BLaER1 treated with 17β-estradiol and CSF1 and Interleukin-3, amounts not matched to agents 10 nM and 100 nM (cell line): ENCODE measurements at regions not wholly inside any gene's neighbourhood (a gene's known extent, or its start where the extent isn't known, plus 50 kb on each side); places are given as distances from the start of the nearest gene placed in this dataset.

ENCODE experiments used
- H3K27ac ChIP-seq, 11 experiments: shearing (Covaris generic); formaldehyde crosslinking; 2 replicates each; pipeline ENCODE4 v1.8.1; 2022
- H3K27me3 ChIP-seq, 11 experiments: shearing (Covaris generic); formaldehyde crosslinking; 2 replicates each; pipeline ENCODE4 v1.8.1; 2022
- H3K36me3 ChIP-seq, 11 experiments: shearing (Covaris generic); formaldehyde crosslinking; 2 replicates each; pipeline ENCODE4 v1.8.1; 2022
- H3K4me1 ChIP-seq, 10 experiments: shearing (Covaris generic); formaldehyde crosslinking; 2 replicates each; pipeline ENCODE4 v1.8.1; 2022
- H3K4me2 ChIP-seq, 11 experiments: shearing (Covaris generic); formaldehyde crosslinking; 2 replicates each; pipeline ENCODE4 v1.8.1; 2022
- H3K4me3 ChIP-seq, 10 experiments: shearing (Covaris generic); formaldehyde crosslinking; 2 replicates each; pipeline ENCODE4 v1.8.1; 2022
- H3K9ac ChIP-seq, 11 experiments: shearing (Covaris generic); formaldehyde crosslinking; 2 replicates each; pipeline ENCODE4 v1.8.1; 2022
- H3K9me3 ChIP-seq, 11 experiments: shearing (Covaris generic); formaldehyde crosslinking; replicated peaks in 1 of 11; 2 replicates each; pipeline ENCODE4 v1.8.1; 2022
- H4K20me1 ChIP-seq, 11 experiments: shearing (Covaris generic); formaldehyde crosslinking; 2 replicates each; pipeline ENCODE4 v1.8.1; 2022
- Cebpa-rat ChIP-seq, 11 experiments: shearing (Covaris generic); IDR thresholded peaks; 2 replicates each; pipeline ENCODE4 v1.8.1; 2022

- H3K4me2 ChIP-seq: no peak overlapping the region
- H3K4me1 ChIP-seq: no peaks in the 10 kb centered on the region
- H3K36me3 ChIP-seq: no peaks in the 10 kb centered on the region
Measured at GRCh38 chr3:150073513-150073912, 102.8 kb upstream of the PFN2 start.

GRCh38 chr3:150073031-150073430 is 102.3 kb upstream of the PFN2 start:
- no peak overlapping the region for H3K4me3 ChIP-seq
- H3K9ac ChIP-seq: no peak overlapping the region
- no peak for TF ChIP-seq Cebpa-rat (IDR thresholded peaks at IDR 0.05)
- H4K20me1 ChIP-seq: no peaks in the 10 kb centered on the region
- no peaks in the 10 kb centered on the region for H3K4me1 ChIP-seq
- no peak overlapping the region for H3K4me2 ChIP-seq
- H3K27ac ChIP-seq: no peak overlapping the region
- peaks cover 9 to 20% (median 15%) of the 10 kb centered on the region in 11 experiments; a peak in 21 of 22 replicates for H3K9me3 ChIP-seq
- no peaks in the 10 kb centered on the region for H3K36me3 ChIP-seq
- no peaks in the 10 kb centered on the region for H3K27me3 ChIP-seq

More at GRCh38 chr3:150073513-150073912, 102.8 kb upstream of the PFN2 start:
- H3K9me3 ChIP-seq: peaks cover 9 to 20% (median 15%) of the 10 kb centered on the region in 11 experiments; a peak in 21 of 22 replicates
- no peaks in the 10 kb centered on the region for H4K20me1 ChIP-seq
- H3K4me3 ChIP-seq: no peak overlapping the region
- no peak overlapping the region for H3K9ac ChIP-seq
- no peak overlapping the region for H3K27ac ChIP-seq
- no peaks in the 10 kb centered on the region for H3K27me3 ChIP-seq
- no peak for TF ChIP-seq Cebpa-rat (IDR thresholded peaks at IDR 0.05)

GRCh38 chr3:150072576-150072975 is 101.9 kb upstream of the PFN2 start:
- Histone ChIP-seq H3K4me2 (no peak overlapping the region), H3K36me3 (no peaks in the 10 kb centered on the region), H4K20me1 (no peaks in the 10 kb centered on the region), H3K9ac (no peak overlapping the region), H3K9me3 (peaks cover 9 to 19% (median 15%) of the 10 kb centered on the region in 11 experiments; a peak in 21 of 22 replicates), H3K4me1 (no peaks in the 10 kb centered on the region), H3K27me3 (no peaks in the 10 kb centered on the region), H3K4me3 (no peak overlapping the region), H3K27ac (no peak overlapping the region)
- no peak for TF ChIP-seq Cebpa-rat (IDR thresholded peaks at IDR 0.05)

- Histone ChIP-seq H3K27ac (no peak overlapping the region), H3K36me3 (no peaks in the 10 kb centered on the region), H3K9ac (no peak overlapping the region), H3K9me3 (no peaks in the 10 kb centered on the region), H3K4me3 (no peak overlapping the region), H4K20me1 (no peaks in the 10 kb centered on the region), H3K27me3 (no peaks in the 10 kb centered on the region), H3K4me1 (no peaks in the 10 kb centered on the region), H3K4me2 (no peak overlapping the region)
- no peak for TF ChIP-seq Cebpa-rat (IDR thresholded peaks at IDR 0.05)
Measured at GRCh38 chr3:150070271-150070670, 99.6 kb upstream of the PFN2 start.

- no peaks in the 10 kb centered on the region for H4K20me1 ChIP-seq
- H3K4me1 ChIP-seq: no peaks in the 10 kb centered on the region
- no peak overlapping the region for H3K27ac ChIP-seq
- H3K9me3 ChIP-seq: no peaks in the 10 kb centered on the region
- H3K4me3 ChIP-seq: no peak overlapping the region
- H3K4me2 ChIP-seq: no peak overlapping the region
- no peak for TF ChIP-seq Cebpa-rat (IDR thresholded peaks at IDR 0.05)
- no peaks in the 10 kb centered on the region for H3K27me3 ChIP-seq
- no peak overlapping the region for H3K9ac ChIP-seq
- H3K36me3 ChIP-seq: no peaks in the 10 kb centered on the region
Measured at GRCh38 chr3:150069633-150070032, 98.9 kb upstream of the PFN2 start.

- no peak overlapping the region for H3K4me2 ChIP-seq
- H3K27me3 ChIP-seq: no peaks in the 10 kb centered on the region
- TF ChIP-seq Cebpa-rat (IDR thresholded peaks at IDR 0.05): no peak
- H4K20me1 ChIP-seq: no peaks in the 10 kb centered on the region
- no peaks in the 10 kb centered on the region for H3K36me3 ChIP-seq
- H3K9me3 ChIP-seq: no peaks in the 10 kb centered on the region
- H3K9ac ChIP-seq: no peak overlapping the region
- no peak overlapping the region for H3K27ac ChIP-seq
- no peaks in the 10 kb centered on the region for H3K4me1 ChIP-seq
- no peak overlapping the region for H3K4me3 ChIP-seq
Measured at GRCh38 chr3:150069154-150069527, 98.4 kb upstream of the PFN2 start.

GRCh38 chr3:150068440-150069153 is 97.9 kb upstream of the PFN2 start:
- Histone ChIP-seq H3K27me3 (no peaks in the 10 kb centered on the region), H3K36me3 (no peaks in the 10 kb centered on the region), H3K9me3 (no peaks in the 10 kb centered on the region), H3K4me2 (no peak overlapping the region), H3K4me1 (no peaks in the 10 kb centered on the region), H4K20me1 (no peaks in the 10 kb centered on the region), H3K9ac (no peak overlapping the region), H3K27ac (no peak overlapping the region), H3K4me3 (no peak overlapping the region)
- no peak for TF ChIP-seq Cebpa-rat (IDR thresholded peaks at IDR 0.05)

- Histone ChIP-seq H3K9me3 (no peaks in the 10 kb centered on the region), H3K9ac (no peak overlapping the region), H3K27me3 (no peaks in the 10 kb centered on the region), H3K4me3 (no peak overlapping the region), H3K27ac (no peak overlapping the region), H3K4me2 (no peak overlapping the region), H4K20me1 (no peaks in the 10 kb centered on the region), H3K36me3 (no peaks in the 10 kb centered on the region), H3K4me1 (no peaks in the 10 kb centered on the region)
- TF ChIP-seq Cebpa-rat (IDR thresholded peaks at IDR 0.05): no peak
Measured at GRCh38 chr3:150067561-150067960, 96.9 kb upstream of the PFN2 start.

- Histone ChIP-seq H3K36me3 (no peaks in the 10 kb centered on the region), H4K20me1 (no peaks in the 10 kb centered on the region), H3K27me3 (no peaks in the 10 kb centered on the region), H3K9me3 (no peaks in the 10 kb centered on the region), H3K4me1 (no peaks in the 10 kb centered on the region), H3K4me3 (no peak overlapping the region), H3K9ac (no peak overlapping the region), H3K27ac (no peak overlapping the region), H3K4me2 (no peak overlapping the region)
- TF ChIP-seq Cebpa-rat (IDR thresholded peaks at IDR 0.05): no peak
Measured at GRCh38 chr3:150064971-150065370, 94.3 kb upstream of the PFN2 start.

- H4K20me1 ChIP-seq: no peaks in the 10 kb centered on the region
- H3K36me3 ChIP-seq: no peaks in the 10 kb centered on the region
- no peak overlapping the region for H3K27ac ChIP-seq
- TF ChIP-seq Cebpa-rat (IDR thresholded peaks at IDR 0.05): no peak
- no peak overlapping the region for H3K9ac ChIP-seq
- no peak overlapping the region for H3K4me3 ChIP-seq
- H3K4me1 ChIP-seq: no peaks in the 10 kb centered on the region
- H3K4me2 ChIP-seq: no peak overlapping the region
- no peaks in the 10 kb centered on the region for H3K27me3 ChIP-seq
- H3K9me3 ChIP-seq: no peaks in the 10 kb centered on the region
Measured at GRCh38 chr3:150063237-150063636, 92.5 kb upstream of the PFN2 start.
